GM20000 (cell line): ENCODE measurements at regions not wholly inside any gene's neighbourhood (a gene's known extent, or its start where the extent isn't known, plus 50 kb on each side); places are given as distances from the start of the nearest gene placed in this dataset.
"Not testable (repeated sequence)": the region's sequence is repeated elsewhere in the genome, so short reads cannot be mapped to it uniquely, and the experiment has no call there.

Source experiments
- DNase-seq: peaks from one replicate; pipeline ENCODE4 v3.0.0; 2012; ENCODE audit warnings: low spot score
- TF ChIP-seq, protein P1 (sequence below): IDR thresholded peaks from 2 replicates; pipeline ENCODE4 v1.5.1; 2012; ENCODE audit warnings: mild to moderate bottlenecking, control low read depth; ENCODE audit errors: extremely low read depth, missing control alignments

DNA sequence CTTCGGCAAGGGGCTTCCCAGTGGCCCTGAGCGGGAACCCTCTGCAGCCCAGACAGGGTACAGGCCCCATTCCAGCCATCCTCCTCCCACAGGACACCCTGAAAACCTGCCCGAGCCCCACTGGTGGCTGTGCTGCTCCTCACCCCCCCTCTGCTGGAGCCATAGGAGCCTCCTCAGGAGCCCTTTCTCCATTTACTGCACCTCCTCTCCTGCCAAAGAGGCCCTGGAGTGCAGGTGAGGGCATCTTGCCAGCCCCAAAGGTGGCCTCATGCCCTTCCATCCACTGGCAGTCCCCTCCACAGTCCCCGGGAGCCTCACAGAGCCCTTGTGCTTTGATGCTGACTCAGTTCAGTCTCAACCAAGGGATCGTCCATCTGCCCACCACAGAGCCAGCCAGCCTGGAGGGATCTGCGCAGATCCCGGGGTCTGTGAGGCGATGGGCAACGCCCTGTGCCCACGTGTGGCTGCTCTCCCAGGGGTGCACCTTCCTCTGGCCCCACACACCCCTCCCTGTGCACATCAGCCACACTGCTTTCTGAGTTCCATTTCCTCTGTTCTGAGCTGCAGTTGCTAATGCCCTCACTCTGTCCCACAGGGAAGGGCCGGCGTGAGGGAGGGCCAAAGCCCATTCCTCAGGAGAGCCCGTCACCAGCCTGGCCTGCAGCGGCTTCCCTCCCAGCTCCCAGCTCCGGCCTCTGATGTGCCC, 228.5 kb downstream of the DLL1 start:
- TF ChIP-seq, protein P1, sequence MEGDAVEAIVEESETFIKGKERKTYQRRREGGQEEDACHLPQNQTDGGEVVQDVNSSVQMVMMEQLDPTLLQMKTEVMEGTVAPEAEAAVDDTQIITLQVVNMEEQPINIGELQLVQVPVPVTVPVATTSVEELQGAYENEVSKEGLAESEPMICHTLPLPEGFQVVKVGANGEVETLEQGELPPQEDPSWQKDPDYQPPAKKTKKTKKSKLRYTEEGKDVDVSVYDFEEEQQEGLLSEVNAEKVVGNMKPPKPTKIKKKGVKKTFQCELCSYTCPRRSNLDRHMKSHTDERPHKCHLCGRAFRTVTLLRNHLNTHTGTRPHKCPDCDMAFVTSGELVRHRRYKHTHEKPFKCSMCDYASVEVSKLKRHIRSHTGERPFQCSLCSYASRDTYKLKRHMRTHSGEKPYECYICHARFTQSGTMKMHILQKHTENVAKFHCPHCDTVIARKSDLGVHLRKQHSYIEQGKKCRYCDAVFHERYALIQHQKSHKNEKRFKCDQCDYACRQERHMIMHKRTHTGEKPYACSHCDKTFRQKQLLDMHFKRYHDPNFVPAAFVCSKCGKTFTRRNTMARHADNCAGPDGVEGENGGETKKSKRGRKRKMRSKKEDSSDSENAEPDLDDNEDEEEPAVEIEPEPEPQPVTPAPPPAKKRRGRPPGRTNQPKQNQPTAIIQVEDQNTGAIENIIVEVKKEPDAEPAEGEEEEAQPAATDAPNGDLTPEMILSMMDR = no peak
- DNase-seq = no peak

DNA sequence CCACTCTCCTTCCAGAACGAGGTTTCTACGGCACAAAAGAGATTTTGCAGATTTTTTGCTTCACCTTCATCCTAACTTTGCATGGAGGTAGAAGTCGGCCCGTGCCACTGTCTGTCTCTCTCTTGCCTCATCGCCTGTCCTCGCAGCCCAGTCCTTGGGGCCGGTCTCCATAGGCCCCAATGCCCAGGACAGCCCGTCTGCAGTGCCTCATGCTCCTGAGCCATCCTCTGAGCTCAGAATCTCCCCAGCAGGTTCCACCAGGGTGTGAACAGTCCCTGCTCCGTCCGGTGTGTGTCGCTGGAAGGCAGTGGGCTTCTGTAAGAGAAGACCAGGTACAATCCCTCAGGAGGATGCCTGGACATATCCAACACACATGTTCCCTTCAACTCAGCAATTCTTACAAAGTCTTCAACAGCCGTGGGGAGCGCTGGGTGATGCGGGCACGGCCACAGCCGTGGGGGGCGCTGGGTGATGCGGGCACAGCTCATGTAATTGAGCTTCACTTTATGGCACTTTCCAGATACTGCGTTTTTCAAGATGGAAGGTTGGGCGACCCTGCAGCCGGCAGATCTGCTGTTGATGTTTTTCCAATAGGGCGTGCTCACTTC, 231.9 kb downstream of the DLL1 start:
- no peak for DNase-seq
- TF ChIP-seq, protein P1 = no peak

DNA sequence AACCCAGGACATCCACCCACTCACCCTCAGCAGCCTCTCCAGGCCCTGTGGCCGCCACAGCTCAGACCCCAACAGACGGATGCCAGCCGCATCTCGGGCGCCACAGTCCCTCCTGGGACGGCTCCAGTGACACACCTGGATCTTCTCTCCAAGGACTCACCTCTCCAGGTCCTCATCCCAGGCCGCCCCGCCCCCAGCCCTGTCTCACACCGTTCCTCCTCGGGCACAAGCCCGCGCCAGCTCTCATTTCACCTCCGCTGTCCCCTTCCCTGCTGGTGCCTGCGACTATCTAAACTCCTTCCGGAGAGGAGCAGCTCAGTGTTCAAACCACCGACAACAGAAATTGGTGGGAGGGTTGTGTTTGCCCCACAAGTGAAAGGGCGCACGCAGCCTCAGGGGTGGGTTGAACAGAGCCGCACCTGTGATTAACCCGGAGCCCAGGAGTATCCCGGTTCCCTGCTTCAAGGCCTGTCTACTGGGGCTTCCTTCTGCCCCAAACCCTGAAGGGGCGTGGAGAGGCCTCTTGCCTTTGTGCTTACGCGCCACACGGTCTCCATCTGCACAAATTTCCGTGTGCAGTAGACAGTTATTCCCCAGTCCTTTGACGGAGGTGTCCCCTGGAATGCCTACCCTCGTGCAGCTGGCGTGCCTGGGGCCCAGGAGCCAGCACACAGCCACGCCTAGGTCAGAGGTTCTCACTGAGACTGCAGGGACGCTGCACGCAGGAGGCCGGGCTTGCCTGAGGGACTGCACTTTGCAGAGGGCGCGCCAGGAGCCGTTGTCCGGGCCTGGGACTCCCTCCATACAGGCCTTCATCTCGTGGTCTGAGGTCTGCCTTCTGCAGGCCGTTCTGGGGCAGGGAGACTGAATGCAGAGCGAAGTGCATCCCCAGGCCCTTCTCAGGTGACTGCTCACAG, 232.7 kb downstream of the DLL1 start:
- TF ChIP-seq, protein P1 = no peak
- DNase-seq = no peak

DNA sequence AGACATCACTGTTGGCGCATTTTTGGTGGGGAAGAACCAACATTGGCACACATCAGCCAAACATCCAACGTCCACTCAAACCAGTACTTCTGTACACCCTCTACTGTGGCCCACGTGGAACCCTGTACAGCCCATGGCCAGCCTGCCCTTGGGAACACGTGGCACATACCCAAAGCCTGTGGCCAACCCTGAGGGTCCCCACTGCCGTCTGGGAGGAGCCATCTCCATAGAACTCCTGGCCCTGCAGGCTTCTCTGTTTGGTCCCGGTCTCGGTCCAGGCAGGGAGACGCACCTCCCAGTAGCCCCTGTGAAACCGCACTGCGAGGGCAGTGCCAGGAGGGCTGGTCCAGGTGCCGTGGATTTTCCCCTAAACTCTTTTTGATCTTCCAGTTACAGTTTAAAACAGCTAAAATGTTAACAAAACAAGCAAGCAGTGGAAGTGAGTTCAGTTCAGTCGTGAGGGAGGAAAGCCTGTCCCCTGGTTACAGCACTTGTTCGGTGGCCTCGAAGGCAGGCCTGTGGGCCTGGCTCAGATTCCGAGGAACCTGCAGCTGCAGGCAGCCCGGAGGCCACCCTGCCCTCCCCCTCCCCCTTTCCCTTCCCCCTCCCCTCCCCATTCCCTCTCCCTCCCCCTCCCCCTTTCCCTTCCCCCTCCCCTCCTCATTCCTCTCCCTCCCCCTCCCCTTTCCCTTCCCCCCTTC, 233.7 kb downstream of the DLL1 start:
- DNase-seq = no peak
- TF ChIP-seq, protein P1 = no peak

DNA sequence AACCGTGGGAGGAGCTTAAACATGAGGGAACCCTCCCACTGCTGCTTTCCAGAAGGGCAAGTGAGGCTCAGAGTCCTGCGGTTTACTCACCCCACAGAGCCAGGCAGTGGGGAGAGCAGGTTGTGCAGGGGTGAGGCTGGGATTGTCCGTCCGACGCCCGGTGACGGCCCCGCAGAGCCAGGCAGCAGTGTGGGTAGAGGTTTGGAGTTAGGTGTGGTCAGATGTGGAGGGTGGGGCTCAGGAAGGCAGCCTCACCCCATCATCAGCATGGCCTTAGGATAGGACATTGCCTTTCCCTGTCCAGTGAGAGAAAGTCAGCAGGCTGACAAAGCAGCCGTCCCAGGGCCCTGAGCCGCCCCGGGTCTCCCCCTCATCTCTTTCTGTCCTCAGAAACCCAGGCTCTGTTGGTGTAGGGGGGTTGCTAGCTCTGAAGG, 234.6 kb downstream of the DLL1 start:
- no peak for DNase-seq
- TF ChIP-seq, protein P1 = no peak

DNA sequence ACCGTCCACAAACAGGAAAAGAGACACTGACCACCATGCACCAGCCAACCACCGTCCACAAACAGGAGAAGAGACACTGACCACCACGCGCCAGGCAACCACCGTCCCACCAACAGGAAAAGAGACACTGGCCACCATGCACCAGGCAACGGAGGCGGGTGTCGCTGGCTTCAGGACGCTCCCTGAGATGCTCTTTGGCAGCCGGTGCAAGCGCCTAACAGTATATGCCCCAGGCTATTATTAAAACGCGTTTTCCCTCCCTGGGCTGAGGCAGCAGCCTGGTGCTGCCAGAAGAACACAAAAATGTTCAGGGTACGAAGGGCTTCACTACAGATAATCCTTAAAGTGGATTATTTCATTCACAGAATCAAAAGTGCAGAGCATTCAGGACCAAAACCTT, 235.1 kb downstream of the DLL1 start:
- not testable (repeated sequence) for DNase-seq

DNA sequence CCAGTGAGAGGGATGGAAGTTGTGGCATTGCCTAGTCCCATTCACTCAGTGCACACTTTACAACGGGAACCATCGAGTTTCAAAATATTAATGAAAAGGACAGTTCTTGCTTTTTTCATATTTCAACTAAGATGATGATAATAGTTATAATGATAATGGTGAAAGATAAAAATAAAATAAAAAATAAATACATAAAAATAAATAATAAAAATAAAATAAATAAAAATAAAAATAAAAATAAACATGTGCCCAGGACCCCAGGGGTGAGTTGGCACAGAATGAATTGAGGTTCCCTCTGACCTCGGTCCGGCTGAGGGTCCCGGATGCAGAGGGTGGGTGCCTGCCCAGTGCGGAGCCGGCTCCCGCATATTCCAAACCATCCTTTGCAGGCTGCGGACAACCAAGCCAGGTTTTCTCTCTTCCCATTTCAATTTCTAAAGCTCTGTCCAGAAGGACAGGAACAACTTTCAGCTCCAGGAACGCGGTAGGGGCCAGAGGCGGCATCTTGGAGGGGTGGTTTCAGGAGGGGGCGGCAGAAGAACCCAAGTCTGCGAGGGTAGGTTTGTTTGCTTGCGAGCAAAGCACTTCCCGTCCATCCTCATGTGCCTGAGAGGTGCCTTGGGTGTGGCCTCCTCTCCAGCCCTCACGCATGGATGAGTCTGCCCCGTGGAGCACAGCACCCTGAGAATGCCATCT, 236.8 kb downstream of the DLL1 start:
- TF ChIP-seq, protein P1 = no peak
- DNase-seq = no peak
